ENCODE measurements at regions not wholly inside any gene's neighbourhood (a gene's known extent, or its start where the extent isn't known, plus 50 kb on each side); places are given as distances from the start of the nearest gene placed in this dataset.
"Not testable (repeated sequence)": the region's sequence is repeated elsewhere in the genome, so short reads cannot be mapped to it uniquely, and the experiment has no call there.

DNA sequence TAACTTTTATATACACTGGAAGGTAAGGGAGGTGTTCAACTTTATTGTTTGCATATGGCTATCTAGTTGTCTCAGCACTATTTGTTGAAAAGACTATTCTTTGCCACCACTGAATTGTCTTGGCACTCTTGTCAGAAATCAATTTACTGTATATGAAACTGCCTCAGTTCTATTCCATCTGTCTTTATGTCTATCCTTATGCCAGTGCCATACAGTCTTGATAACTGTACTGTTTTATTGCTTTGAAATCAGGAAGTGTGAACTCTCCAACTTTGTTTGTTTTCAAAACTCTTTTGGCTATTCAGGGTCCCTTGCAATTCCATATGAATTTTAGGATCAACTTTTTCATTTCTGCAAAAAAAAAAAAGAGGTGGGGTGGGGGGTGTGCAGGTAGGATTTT lies 77.2 kb downstream of the PRSS23 start:
- no peak overlapping the region for H4K91ac ChIP-seq (ENCODE audit: low read depth, low read length)
- no peak for DNase-seq
- H3K36me3 ChIP-seq (ENCODE audit: control insufficient read depth in 1 of 2, insufficient read depth in 2 of 2, low read length in 2 of 2) = no peaks in the 10 kb centered on the region
- H3K4ac ChIP-seq (ENCODE audit: low read depth, low read length) = no peak overlapping the region
- peaks cover 0 to 4% of the 10 kb centered on the region in 2 experiments for H3K4me1 ChIP-seq (ENCODE audit: control insufficient read depth in 1 of 2, insufficient read depth in 2 of 2, low read length in 2 of 2)
- no peak overlapping the region for H3K14ac ChIP-seq (ENCODE audit: low read length)
- peaks cover 4% of the 10 kb centered on the region for H3K9me3 ChIP-seq (ENCODE audit: insufficient read depth, low read depth, low read length)
- H4K12ac ChIP-seq (ENCODE audit: low read depth, low read length) = no peak overlapping the region
- H3K4me2 ChIP-seq (ENCODE audit: low read length) = no peak overlapping the region
- no peak overlapping the region for H3K23ac ChIP-seq (ENCODE audit: low read length)
- H3K27me3 ChIP-seq (ENCODE audit: insufficient read depth, low read length) = no peaks in the 10 kb centered on the region
- H3K4me3 ChIP-seq (ENCODE audit: low read depth, low read length) = no peak overlapping the region
- H4K8ac ChIP-seq (ENCODE audit: low read depth, low read length) = no peak overlapping the region
- no peaks in the 10 kb centered on the region for H3K79me1 ChIP-seq (ENCODE audit: low read length)
- no peak overlapping the region for H2BK5ac ChIP-seq (ENCODE audit: low read depth, low read length, poor library complexity)
- no peaks in the 10 kb centered on the region for H3K79me2 ChIP-seq (ENCODE audit: control insufficient read depth, insufficient read depth, low read length, poor library complexity)
- H3K27ac ChIP-seq (ENCODE audit: low read depth, low read length) = no peak overlapping the region
- H2AFZ ChIP-seq (ENCODE audit: insufficient read depth, low read length, poor library complexity) = no peak overlapping the region
- H3K18ac ChIP-seq (ENCODE audit: low read length) = no peak overlapping the region
- no peak overlapping the region for H3K9ac ChIP-seq (ENCODE audit: low read length)
- no peak overlapping the region for H2BK12ac ChIP-seq (ENCODE audit: low read length)
- H2BK120ac ChIP-seq (ENCODE audit: insufficient read depth, low read length, poor library complexity) = no peak overlapping the region
- H2AK5ac ChIP-seq (ENCODE audit: low read length) = no peak overlapping the region

- no CpG with 5 or more reads among the region's 26 CpGs for WGBS (ENCODE audit: extremely low coverage, insufficient coverage, insufficient read length)
Observed at GRCh38 chr11:86879241-86879640, 76.0 kb downstream of the FZD4 start.

DNA sequence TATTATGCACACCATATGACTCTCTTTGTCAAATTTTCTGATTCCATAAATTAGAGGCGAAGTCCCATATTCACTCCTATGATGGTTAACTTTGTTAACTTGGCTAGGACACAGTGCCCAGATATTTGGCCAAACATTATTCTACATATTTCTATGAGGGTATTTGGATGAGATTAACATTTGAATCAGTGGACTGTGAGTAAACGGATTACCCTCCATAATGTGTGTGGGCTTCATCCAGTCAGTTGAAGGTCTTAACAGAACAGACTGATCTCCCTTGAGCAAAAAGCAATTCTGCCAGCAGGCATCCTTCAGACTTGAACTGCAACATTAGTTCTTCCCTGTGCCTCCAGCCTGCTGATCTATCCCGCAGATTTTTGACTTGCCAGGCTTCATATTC lies 69.9 kb downstream of the FZD4 start:
- H3K9ac ChIP-seq (ENCODE audit: low read length) = no peak overlapping the region
- no CpG with 5 or more reads among the region's 3 CpGs for WGBS (ENCODE audit: extremely low coverage, insufficient coverage, insufficient read length)
- H3K36me3 ChIP-seq (ENCODE audit: control insufficient read depth in 1 of 2, insufficient read depth in 2 of 2, low read length in 2 of 2) = no peaks in the 10 kb centered on the region
- no peaks in the 10 kb centered on the region for H3K79me1 ChIP-seq (ENCODE audit: low read length)
- H3K18ac ChIP-seq (ENCODE audit: low read length) = no peak overlapping the region
- H3K27ac ChIP-seq (ENCODE audit: low read depth, low read length) = no peak overlapping the region
- no peak overlapping the region for H3K4me3 ChIP-seq (ENCODE audit: low read depth, low read length)
- H4K91ac ChIP-seq (ENCODE audit: low read depth, low read length) = no peak overlapping the region
- no peak overlapping the region for H3K4me2 ChIP-seq (ENCODE audit: low read length)
- H3K9me3 ChIP-seq (ENCODE audit: insufficient read depth, low read depth, low read length) = no peaks in the 10 kb centered on the region
- no peak overlapping the region for H3K23ac ChIP-seq (ENCODE audit: low read length)
- no peak overlapping the region for H2BK12ac ChIP-seq (ENCODE audit: low read length)
- H2AFZ ChIP-seq (ENCODE audit: insufficient read depth, low read length, poor library complexity) = no peak overlapping the region
- no peak for DNase-seq
- no peaks in the 10 kb centered on the region for H3K79me2 ChIP-seq (ENCODE audit: control insufficient read depth, insufficient read depth, low read length, poor library complexity)
- no peak overlapping the region for H3K14ac ChIP-seq (ENCODE audit: low read length)
- no peak overlapping the region for H4K12ac ChIP-seq (ENCODE audit: low read depth, low read length)
- no peak overlapping the region for H3K4ac ChIP-seq (ENCODE audit: low read depth, low read length)
- H2BK120ac ChIP-seq (ENCODE audit: insufficient read depth, low read length, poor library complexity) = no peak overlapping the region
- H2BK5ac ChIP-seq (ENCODE audit: low read depth, low read length, poor library complexity) = no peak overlapping the region
- no peaks in the 10 kb centered on the region for H3K27me3 ChIP-seq (ENCODE audit: insufficient read depth, low read length)
- H4K8ac ChIP-seq (ENCODE audit: low read depth, low read length) = no peak overlapping the region
- peaks cover 3 to 7% of the 10 kb centered on the region in 2 experiments for H3K4me1 ChIP-seq (ENCODE audit: control insufficient read depth in 1 of 2, insufficient read depth in 2 of 2, low read length in 2 of 2)
- no peak overlapping the region for H2AK5ac ChIP-seq (ENCODE audit: low read length)

More at GRCh38 chr11:86879241-86879640, 76.0 kb downstream of the FZD4 start:
- not testable (repeated sequence) for H3K4me2 ChIP-seq (ENCODE audit: low read length); H4K91ac ChIP-seq (ENCODE audit: low read depth, low read length); H3K9me3 ChIP-seq (ENCODE audit: insufficient read depth, low read depth, low read length); H3K23ac ChIP-seq (ENCODE audit: low read length); H3K4ac ChIP-seq (ENCODE audit: low read depth, low read length); H3K27me3 ChIP-seq (ENCODE audit: insufficient read depth, low read length); H3K9ac ChIP-seq (ENCODE audit: low read length); H2AFZ ChIP-seq (ENCODE audit: insufficient read depth, low read length, poor library complexity); DNase-seq; H4K12ac ChIP-seq (ENCODE audit: low read depth, low read length); H3K18ac ChIP-seq (ENCODE audit: low read length); H3K4me3 ChIP-seq (ENCODE audit: low read depth, low read length); H3K79me2 ChIP-seq (ENCODE audit: control insufficient read depth, insufficient read depth, low read length, poor library complexity); H3K4me1 ChIP-seq (ENCODE audit: control insufficient read depth in 1 of 2, insufficient read depth in 2 of 2, low read length in 2 of 2); H3K36me3 ChIP-seq (ENCODE audit: control insufficient read depth in 1 of 2, insufficient read depth in 2 of 2, low read length in 2 of 2); H2AK5ac ChIP-seq (ENCODE audit: low read length); H4K8ac ChIP-seq (ENCODE audit: low read depth, low read length); H3K14ac ChIP-seq (ENCODE audit: low read length); H2BK120ac ChIP-seq (ENCODE audit: insufficient read depth, low read length, poor library complexity); H2BK5ac ChIP-seq (ENCODE audit: low read depth, low read length, poor library complexity); H2BK12ac ChIP-seq (ENCODE audit: low read length); H3K79me1 ChIP-seq (ENCODE audit: low read length); H3K27ac ChIP-seq (ENCODE audit: low read depth, low read length)

DNA sequence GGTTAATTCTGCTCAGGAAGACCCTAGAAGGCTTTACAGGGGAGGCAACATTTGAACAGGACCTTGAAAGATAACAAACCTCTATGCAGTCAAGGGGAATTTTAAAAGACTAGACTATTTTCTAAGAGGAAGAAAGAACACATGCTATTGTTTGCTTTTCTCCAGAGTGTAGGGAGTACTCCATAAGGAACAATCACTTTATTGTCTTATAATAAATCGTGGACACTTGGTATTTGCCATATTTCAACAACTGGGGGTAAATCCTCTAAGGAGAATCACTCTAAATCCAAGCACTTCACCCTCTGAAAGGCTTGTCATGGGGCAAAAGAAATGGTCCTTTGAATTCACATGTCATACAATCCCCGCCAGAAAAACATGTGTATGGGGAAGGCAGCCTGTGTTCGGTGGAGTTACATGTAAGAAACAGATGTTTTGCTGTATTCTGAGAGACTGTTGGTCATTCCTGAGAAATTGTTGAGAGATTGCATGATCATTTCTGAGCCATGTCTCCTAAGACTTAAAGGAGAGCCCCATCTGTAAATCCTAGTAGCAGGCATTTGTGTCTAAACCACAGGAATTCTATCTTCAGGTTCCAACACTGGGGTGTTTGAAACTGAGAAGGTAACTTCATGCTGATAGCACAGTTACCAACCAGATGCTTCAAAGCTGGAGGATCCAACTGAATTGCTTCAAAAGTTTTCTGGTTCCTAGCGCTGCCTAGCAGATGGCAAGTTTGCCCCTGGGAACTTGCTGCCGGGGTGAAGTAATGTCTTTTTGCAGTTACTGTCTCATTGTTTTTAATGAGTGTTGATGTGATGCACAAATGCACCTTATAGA lies 66.8 kb downstream of the FZD4 start:
- H2AFZ ChIP-seq (ENCODE audit: insufficient read depth, low read length, poor library complexity) = no peak overlapping the region
- no peak overlapping the region for H3K23ac ChIP-seq (ENCODE audit: low read length)
- no peak overlapping the region for H3K9ac ChIP-seq (ENCODE audit: low read length)
- H2AK5ac ChIP-seq (ENCODE audit: low read length) = no peak overlapping the region
- H3K4ac ChIP-seq (ENCODE audit: low read depth, low read length) = no peak overlapping the region
- DNase-seq = peak in 1 of 2 donors; percentile 2
- H3K79me1 ChIP-seq (ENCODE audit: low read length) = no peaks in the 10 kb centered on the region
- H2BK120ac ChIP-seq (ENCODE audit: insufficient read depth, low read length, poor library complexity) = no peak overlapping the region
- H3K27me3 ChIP-seq (ENCODE audit: insufficient read depth, low read length) = no peaks in the 10 kb centered on the region
- H4K8ac ChIP-seq (ENCODE audit: low read depth, low read length) = no peak overlapping the region
- no peak overlapping the region for H3K4me3 ChIP-seq (ENCODE audit: low read depth, low read length)
- H3K18ac ChIP-seq (ENCODE audit: low read length) = no peak overlapping the region
- H2BK12ac ChIP-seq (ENCODE audit: low read length) = no peak overlapping the region
- H2BK5ac ChIP-seq (ENCODE audit: low read depth, low read length, poor library complexity) = no peak overlapping the region
- H3K27ac ChIP-seq (ENCODE audit: low read depth, low read length) = no peak overlapping the region
- H3K4me2 ChIP-seq (ENCODE audit: low read length) = peak overlapping the region; percentile 3
- peaks cover 3 to 8% of the 10 kb centered on the region in 2 experiments for H3K4me1 ChIP-seq (ENCODE audit: control insufficient read depth in 1 of 2, insufficient read depth in 2 of 2, low read length in 2 of 2)
- H3K14ac ChIP-seq (ENCODE audit: low read length) = no peak overlapping the region
- no peak overlapping the region for H4K12ac ChIP-seq (ENCODE audit: low read depth, low read length)
- no peaks in the 10 kb centered on the region for H3K9me3 ChIP-seq (ENCODE audit: insufficient read depth, low read depth, low read length)
- no peaks in the 10 kb centered on the region for H3K79me2 ChIP-seq (ENCODE audit: control insufficient read depth, insufficient read depth, low read length, poor library complexity)
- H3K36me3 ChIP-seq (ENCODE audit: control insufficient read depth in 1 of 2, insufficient read depth in 2 of 2, low read length in 2 of 2) = no peaks in the 10 kb centered on the region
- no CpG with 5 or more reads among the region's 5 CpGs for WGBS (ENCODE audit: extremely low coverage, insufficient coverage, insufficient read length)
- H4K91ac ChIP-seq (ENCODE audit: low read depth, low read length) = no peak overlapping the region
